ELF-1 (cell line): ENCODE measurements at regions not wholly inside any gene's neighbourhood (a gene's known extent, or its start where the extent isn't known, plus 50 kb on each side); places are given as distances from the start of the nearest gene placed in this dataset.

Source experiments
- DNase-seq: peaks from one replicate; pipeline ENCODE4 v3.0.0-alpha.2; 2016; ENCODE audit warnings: low read depth, low spot score

DNA sequence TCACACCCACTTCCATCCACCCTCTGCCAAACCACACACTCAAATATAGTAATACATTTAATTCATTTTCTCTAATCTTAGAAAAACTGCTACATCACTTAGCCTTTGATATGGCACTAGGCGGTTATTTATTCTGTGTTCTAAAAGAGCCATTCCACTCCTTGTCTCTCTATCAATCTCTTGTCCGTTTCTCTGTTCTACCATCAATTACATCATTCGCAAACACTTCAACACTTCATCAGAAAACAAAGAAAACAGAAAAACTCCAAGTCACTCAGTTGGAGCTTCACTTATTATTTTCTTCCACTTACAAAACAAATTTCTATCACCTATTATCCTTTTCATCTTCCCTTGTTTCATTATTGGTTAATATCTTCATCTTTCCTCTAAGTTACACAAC is 1523.0 kb downstream of the KCNT2 start:
- DNase-seq = no peak

DNA sequence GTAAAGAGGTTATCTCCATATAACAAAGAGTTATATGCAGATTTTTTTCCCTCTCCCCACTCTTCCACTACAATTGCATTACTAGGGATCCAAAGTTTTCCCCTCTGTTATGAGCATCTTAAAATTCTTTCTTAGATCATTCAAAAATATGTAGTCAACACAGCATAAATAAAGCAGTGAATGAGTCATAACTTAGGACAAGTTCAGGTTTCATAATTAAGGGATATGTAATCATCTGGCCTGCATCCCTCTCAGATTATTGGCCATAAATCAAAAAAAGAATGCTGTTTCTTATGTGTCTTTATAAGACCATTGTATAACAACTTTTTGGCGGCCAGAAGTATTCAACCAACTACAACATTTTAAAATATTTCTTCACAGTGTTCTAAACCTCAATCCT is 1526.1 kb downstream of the KCNT2 start:
- DNase-seq = no peak

DNA sequence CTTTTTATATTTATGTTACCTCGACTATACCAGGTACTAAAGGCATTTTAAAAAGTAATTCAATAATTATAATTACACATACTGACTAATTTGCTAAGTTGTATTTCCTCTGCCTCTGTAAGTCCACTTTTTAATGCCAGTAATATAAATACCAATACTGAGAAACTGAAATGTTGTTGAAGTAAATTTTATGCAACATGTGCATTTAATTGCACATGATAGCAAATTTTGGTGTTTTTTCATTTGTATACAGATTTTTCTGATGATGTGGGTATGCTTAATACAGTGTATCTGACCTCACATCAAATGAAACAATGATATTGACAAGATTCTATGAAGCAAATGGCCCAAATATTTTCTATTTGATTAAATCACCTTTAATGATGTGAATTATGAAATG is 1531.6 kb downstream of the KCNT2 start:
- no peak for DNase-seq

DNA sequence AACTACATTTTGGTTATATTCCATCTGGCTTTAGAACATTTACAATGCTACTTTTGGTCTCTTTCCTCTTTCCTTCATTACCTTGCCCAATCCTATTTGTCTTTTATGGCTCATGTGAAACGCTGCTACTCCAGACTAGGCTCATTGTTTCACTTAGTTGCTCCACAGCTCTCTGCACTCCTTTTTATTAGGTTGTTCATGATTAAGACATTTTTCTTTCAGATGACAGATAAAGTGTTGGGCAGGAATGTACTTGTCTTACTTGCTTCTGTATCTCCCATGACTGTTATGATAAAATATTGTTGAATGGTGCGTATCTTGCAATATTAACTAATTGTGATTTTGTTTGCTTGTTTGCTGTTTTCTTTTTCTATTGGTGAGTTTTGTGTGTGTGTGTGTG is 1532.3 kb downstream of the KCNT2 start:
- no peak for DNase-seq

DNA sequence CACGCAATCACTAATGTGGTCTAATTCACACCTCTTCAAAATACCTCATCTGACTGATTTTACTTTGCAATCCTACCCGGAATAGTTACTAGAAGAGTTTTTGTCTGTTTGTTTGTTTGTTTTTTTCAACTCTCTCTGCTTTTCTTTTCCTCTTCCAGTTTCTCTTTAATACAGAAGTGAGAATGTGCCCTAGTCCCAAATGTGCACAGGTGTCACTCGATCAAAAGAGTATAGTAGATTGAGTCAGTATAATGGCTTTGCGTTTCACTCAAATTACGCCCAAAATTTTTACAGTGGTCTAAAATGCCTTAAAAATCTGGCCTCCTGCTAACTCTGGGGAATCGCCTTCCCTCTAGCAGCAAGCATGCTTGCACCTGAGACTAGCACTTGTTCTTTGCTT is 1536.8 kb downstream of the KCNT2 start:
- no peak for DNase-seq

DNA sequence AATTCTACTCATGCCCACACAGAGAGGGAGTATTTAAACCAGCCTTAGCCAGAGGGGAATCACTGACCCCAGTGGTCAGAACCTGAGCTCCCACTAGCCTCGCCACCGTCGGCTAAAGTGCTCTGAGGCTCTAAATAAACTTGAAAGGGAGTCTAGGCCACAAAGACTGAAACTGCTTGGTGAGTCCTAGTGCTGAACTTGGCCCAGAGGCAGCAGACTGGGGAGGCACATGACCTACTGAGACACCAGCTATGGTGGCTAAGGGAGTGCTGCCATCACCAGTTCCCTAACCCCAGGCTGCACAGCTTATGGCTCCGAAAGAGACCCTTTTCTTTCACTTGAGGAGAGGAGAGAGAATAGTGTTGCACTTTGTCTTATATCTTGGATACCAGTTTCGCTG is 1542.8 kb downstream of the KCNT2 start:
- no peak for DNase-seq

DNA sequence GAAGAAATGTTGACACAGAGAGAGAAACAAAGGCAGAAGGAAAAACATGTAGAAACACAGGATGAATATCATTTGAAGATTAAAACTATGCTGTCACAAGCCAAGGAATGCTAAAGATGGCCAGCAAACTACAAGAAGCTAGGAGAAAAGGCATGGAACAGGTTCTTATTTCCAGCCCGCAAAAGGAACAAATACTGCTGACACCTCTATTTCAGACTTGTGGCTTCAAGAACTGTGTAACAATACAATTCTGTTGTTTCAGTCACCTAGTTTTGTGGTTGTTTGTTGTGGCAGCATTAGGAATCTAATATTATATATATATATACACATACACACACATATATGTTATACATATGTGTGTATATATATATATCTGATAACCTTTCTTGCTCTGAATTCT is 1543.9 kb downstream of the KCNT2 start:
- DNase-seq = no peak

DNA sequence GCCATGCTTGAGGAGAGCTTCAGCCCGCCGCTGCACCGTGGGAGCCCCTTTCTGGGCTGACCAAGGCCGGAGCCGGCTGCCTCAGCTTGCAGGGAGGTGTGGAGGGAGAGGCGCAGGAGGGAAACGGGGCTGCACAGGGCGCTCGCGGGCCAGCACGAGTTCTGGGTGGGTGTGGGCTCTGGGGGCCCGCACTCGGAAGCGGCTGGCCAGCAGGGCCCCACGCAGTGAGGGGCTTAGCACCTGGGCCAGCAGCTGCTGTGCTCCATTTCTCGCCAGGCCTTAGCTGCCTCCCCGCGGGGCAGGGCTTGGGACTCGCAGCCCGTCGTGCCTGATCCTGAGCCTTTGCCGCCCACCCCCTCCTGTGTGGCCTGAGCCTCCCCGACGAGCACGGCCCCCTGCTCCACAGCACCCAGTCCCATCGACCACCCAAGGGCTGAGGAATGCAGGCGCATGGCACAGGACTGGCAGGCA is 1554.0 kb downstream of the KCNT2 start:
- DNase-seq = no peak

DNA sequence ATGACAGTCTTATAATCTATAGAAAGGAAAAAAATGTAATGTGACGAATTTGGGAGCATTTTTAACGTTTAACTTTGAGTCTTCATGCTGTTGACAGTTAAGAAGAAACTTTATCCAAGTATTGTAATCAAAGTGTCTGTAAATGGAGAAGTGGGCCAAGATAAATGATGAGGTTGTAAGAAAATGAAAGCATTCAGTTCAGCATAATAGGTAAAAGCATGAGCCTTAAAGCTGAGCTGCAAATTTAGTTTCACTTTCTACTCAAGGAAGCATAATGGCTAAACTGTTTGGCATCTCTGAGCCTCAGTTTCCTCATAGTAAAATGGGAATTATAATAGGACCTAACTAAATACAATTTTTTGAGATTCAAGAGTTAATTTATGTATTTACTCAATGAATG is 1554.8 kb downstream of the KCNT2 start:
- DNase-seq = no peak

DNA sequence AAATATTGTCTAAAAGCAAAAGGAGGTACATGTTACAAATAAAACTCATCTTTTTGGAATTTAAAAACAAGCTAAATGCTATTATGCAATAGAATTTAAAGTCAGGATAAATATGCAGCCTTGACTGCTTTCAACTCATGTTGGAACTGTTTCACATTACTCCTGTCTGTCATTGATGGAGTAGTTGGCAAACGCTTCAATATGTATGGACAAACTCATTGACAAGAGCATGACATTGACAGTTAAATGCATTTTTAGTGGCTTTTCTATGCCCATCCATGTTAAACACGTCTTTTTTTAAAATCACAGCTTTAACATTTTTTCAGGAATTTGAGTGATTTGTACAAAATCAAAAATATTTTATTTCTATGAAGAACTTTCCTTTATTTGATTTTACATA is 1560.5 kb downstream of the KCNT2 start:
- DNase-seq = no peak

DNA sequence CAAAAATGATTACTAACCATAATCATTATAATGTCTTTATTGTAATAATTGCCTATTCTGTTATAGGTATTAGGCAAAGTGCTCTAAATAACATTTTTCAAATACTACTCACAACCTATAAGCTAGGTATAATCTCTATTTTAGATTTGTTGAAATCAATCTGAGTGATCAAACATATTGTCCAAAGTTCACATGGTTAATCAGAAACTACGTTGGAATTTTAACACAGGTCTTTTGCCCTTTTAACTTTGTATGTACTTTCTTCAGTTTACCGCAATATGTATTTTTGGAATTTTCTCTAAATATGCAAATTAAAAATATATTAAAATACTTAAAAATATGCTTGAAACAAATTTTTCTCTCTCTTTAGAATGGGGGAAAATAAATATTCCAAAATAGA is 1563.2 kb downstream of the KCNT2 start:
- DNase-seq = no peak

DNA sequence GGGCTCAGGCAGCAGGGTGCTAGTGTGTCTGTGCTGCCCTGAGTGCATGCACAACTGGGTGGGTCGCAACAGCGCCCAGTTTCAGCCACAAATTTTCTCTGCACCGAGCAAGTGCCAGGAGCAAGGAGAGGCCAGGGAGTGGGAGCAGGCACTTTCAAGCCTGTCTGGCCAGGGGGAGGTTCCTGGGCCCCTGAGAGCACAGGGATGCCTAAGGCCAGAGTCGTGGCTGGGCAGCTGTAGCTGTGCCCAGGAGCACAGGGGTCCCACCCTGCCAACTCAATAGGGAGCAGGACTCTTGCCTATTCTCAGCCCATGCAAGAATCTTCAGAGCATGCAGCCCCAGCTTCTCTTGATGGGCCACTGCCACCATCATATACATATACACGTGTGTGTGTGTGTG is 1577.4 kb downstream of the KCNT2 start:
- no peak for DNase-seq

DNA sequence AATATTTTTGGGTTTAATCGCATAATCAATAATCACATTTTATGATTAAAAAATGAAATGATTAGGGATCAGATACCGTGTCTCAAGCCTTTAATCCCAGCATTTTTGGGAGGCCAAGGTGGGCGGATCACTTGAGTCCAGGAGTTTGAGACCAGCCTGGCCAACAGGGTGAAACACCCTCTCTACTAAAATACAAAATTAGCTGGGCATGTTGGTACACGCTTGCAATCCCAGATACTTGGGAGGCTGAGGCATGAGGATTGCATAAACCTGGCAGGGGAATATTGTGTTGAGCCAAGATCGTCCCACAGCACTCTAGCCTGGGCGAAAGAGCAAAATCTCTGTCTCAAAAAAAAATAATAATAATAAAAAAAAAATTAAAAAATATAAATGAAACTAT is 1581.4 kb downstream of the KCNT2 start:
- DNase-seq = no peak

DNA sequence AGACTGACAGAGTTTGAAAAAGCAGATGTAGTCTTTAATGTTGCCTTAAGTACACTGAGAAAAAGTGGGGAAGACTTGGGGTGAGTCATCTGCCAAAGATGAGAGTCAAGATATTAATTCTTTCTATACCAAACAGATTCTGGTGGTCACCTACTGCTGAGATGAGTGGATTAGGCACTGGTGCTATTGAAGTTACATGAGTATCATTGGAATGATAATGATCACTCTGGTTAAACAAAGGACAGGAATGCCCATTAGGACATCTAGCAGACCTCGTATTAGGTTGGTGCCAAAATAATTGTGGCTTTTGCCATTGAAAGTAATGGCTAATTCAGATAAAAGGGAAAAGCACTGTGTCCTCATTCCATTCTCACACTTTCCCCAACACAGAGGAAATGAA is 1588.9 kb downstream of the KCNT2 start:
- no peak for DNase-seq

DNA sequence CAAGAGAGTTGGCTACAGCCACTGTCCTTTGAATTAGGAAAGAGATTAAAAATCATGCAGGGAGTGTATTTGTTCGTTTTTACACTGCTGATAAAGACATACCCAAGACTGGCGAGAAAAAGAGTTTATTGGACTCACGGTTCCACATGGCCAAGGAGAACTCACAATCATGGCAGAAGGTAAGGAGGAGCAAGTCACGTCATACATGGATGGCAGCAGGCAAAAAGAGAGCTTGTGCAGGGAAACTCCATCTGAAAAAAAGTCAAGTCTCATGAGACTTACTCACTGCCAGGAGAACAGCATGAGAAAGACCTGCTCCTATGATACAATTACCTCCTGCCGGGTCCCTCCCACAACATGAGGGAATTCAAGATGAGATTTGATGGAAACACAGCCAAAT is 1595.2 kb downstream of the KCNT2 start:
- no peak for DNase-seq

DNA sequence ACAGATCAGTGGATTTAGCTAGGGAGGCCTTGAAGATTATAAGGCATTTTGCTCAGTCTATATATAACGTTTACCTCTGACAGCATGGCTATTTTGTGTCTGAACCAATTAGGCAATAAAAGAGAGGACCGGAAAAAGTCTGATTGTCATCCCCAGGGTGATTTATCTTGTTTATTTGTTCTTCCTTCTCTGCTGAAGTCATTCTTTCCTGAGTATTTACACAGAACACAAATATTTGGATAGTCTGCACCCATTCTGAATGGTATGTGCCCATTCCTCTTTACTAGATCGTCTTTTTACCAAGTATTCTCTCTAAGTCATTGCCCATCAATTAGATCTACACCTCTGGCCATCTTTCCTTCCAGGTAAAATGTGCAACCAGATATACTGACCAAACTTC is 1602.9 kb downstream of the KCNT2 start:
- DNase-seq = no peak

DNA sequence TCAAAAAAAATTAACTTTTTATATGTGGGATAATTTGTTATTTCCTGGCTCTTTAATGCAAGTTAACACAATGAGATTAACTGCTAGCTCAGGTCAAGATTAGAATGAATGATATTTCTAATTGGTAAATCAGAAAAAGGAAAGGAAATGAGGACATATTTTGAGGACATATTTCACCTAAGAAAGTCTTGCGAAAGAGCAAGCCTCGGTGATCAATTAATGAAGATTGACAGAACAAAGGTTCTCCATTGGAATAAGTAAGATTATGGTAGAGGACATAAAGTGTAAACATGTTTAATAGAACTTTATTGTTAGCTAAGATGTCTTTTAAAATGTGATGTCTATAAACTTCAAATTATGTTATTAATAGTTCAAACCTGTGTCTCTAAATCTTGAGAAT is 1617.8 kb downstream of the KCNT2 start:
- DNase-seq = no peak

DNA sequence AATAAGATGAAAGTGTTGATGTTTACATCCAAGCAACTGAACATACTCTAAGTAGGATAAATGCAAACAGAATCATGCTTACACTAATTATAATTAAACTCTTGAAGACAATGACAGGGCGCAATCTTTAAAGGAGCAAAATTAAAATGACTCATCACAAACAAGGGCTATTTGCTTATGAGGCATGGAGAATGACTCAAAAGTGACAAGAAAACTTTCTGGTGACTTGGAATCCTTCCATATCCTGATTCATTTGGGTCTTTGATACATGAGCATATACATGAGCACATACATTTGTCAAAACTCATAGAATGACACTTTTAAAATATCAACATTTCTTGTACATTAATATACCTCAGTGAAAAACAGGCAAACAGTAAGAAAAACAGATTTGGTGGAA is 1632.3 kb downstream of the KCNT2 start:
- DNase-seq = no peak

DNA sequence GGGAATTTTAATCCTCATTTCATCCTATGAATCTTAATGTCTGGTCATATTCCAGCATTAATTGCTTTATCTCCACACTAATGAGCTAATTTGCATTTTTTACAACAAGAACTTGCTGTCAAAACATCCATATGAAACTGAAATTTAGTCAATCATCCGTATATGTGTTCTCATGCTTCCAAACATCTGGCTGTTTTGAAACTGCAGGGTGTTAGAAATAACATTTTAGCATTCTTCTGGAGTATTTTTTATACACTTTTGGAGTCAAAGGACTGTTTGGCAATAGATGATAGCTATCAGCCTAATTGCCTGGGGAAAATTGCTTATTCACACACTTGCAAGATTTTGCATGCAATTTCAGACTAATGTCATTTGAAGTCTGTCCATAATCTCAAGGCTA is 1639.3 kb downstream of the KCNT2 start:
- no peak for DNase-seq

DNA sequence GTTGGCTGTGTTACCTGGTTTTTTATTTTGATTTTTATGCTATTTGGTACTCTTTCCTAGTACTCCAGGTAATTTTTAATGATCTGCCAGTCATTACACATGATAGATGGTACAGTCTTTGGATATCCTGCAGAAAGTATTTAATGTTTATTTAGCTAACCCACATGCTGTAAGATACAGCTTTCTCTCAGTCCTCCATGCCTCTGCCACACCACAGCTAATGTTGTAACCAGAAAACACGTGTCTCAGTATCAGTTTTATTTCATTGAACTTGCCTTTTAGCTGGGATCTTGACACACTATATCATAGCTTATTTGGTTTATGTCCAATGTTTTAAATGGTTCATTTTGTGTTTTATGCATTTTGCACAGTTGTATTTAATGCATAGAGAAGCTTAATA is 1648.4 kb downstream of the KCNT2 start:
- no peak for DNase-seq

DNA sequence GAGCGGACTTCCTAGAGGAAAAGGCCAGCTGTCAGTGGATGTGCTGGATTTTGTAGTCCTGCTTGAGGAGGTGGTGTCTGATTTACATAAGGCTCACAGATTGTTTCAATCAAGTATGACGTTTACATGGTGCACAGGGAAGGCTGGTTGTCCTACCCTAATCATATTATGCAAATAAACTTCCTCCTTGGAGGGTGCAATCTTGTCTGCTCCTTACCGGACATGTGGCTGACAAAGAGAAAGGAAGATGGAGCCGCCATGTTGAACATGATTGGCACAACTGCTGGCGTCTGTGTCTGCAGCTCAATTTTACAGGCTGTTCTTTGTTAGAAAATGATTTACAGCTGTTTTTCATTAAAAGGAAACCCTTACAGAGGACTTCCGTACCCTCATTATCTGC is 1656.1 kb downstream of the KCNT2 start:
- DNase-seq = no peak

DNA sequence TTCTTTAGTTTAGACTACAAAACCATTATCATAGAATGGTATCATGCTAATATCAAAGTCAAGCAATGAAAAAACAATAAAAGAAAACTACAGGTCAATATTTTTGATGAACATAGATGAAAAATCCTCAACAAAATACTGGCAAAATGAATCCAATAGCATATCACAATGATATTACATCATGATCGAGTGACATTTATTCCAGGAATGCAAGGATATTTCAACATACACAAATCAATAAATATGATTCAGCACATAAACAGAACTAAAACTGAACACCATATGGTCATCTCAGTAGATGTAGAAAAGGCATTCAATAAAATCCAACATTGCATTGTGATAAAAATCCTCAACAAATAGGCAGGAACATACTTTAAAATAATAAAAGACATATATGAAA is 1657.7 kb downstream of the KCNT2 start:
- DNase-seq = no peak

DNA sequence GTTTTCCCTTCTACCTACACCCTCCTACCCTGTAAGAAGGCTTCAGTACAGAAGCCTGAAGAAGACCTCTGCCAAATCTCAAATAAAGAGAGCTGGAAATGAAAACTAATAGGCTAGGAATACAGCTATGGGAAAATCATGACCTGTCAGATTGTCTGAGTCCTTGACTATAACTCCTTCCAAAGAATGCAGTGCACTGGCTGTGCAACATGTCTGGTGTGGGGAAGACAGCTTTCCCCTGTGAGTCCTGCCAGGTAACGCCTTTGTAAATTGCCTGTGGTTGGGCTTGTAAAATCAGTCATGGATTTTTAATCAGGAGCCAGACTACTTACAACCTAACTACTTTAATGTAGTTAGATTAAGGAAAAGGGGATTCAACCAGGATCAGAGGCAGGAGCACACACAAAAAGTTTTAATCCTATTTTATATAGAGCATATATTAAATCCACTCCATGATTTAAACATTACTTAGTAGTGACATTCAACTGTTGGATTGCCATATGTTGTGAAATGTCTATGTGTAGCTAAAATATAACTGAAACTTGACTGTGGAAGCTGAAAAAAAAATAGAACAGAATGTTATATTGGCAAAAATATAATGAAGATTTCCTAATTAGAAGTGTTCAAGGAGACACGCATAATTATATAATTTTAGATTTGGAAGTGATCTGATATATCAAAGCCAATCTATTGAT is 1667.8 kb downstream of the KCNT2 start:
- DNase-seq = no peak

DNA sequence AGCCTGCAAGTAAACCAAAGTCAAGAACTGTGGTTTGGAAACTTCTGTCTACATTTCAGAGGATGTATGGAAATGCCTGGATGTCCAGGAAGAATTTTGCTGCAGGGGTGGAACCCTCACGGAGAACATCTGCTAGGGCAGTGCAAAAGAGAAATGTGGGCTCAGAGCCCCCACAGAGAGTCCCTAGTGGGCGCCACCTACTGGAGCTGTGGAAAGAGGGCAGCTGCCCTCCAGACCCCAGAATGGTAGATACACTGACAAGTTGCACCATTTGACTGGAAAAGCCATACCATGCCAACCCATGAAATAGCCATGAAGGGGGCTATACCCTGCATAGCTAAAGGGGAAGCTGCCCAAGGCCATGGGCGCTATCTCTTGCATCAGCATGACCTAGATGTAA is 1672.4 kb downstream of the KCNT2 start:
- no peak for DNase-seq
